ENCODE measurements at regions not wholly inside any gene's neighbourhood (a gene's known extent, or its start where the extent isn't known, plus 50 kb on each side); places are given as distances from the start of the nearest gene placed in this dataset.

DNA sequence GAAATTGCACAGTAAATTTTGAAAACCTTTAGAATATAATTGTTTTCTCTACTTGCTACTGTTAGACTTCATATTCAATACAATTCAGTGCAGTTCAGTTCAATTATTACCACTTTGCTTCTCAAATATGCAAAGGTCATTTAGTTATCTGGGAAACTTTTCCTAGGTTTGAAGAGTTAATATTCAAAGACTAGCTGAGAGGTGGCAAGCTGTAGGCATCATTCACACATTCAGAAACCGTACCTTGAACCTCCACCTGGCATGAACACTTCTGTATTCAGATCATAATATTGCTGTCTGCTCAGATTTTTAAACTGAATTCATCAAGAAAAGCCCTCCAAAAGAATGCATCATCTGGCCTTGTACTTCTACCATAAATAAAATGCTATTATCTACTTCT lies 162.1 kb upstream of the PCSK5 start:
- BruUV-seq (replicated peaks), result no TSS peak
- Histone ChIP-seq H2BK15ac (ENCODE audit: low read depth, low read length) (no peak overlapping the region), H3K27ac (ENCODE audit: insufficient read depth, low read length) (no peak overlapping the region), H2AFZ (replicated peaks; ENCODE audit: low read length, poor library complexity) (no peak overlapping the region), H2BK20ac (ENCODE audit: low read depth, low read length) (no peak overlapping the region), H3K4me2 (ENCODE audit: low read depth, low read length) (no peak overlapping the region), H4K8ac (ENCODE audit: low read depth in 2 of 2, low read length in 2 of 2) (no peak overlapping the region), H3K27me3 (ENCODE audit: control insufficient read depth, insufficient read depth, low read length) (no peaks in the 10 kb centered on the region), H3K18ac (ENCODE audit: low read depth, low read length) (no peak overlapping the region), H3K36me3 (ENCODE audit: control insufficient read depth, insufficient read depth, low read length) (no peaks in the 10 kb centered on the region), H3K9ac (ENCODE audit: low read depth, low read length) (no peak overlapping the region), H3K4ac (ENCODE audit: low read depth, low read length) (no peak overlapping the region), H3K9me1 (ENCODE audit: insufficient read depth, low read length) (no peaks in the 10 kb centered on the region), H3K14ac (replicated peaks; ENCODE audit: low read depth, low read length) (no peak overlapping the region), H3K23ac (ENCODE audit: low read depth, low read length) (no peak overlapping the region), H3K9me3 (ENCODE audit: control insufficient read depth, insufficient read depth, low read length) (no peaks in the 10 kb centered on the region; the same call in none of the 2 replicates), H4K20me1 (ENCODE audit: insufficient read depth, low read length) (no peaks in the 10 kb centered on the region), H3K4me1 (ENCODE audit: control insufficient read depth, insufficient read depth, low read length) (no peaks in the 10 kb centered on the region), H2BK120ac (ENCODE audit: low read depth, low read length) (no peak overlapping the region), H4K5ac (ENCODE audit: low read depth, low read length) (no peak overlapping the region), H4K91ac (ENCODE audit: insufficient read depth, low read depth, low read length) (no peak overlapping the region), H2AK9ac (replicated peaks; ENCODE audit: low read depth, low read length, poor library complexity) (no peak overlapping the region), H3K79me1 (ENCODE audit: low read depth in 1 of 2, low read length in 2 of 2) (no peaks in the 10 kb centered on the region), H2BK5ac (ENCODE audit: low read depth, low read length, poor library complexity, severe bottlenecking) (no peak overlapping the region), H3K4me3 (ENCODE audit: insufficient read depth, low read depth, low read length) (no peak overlapping the region), H2AK5ac (ENCODE audit: low read depth, low read length) (no peak overlapping the region), H3K56ac (ENCODE audit: extremely low read depth, insufficient read depth, low read length) (no peak overlapping the region)
- no CpG with 5 or more reads among the region's 1 CpG for WGBS, 2 experiments (ENCODE audit: extremely low coverage in 2 of 2, insufficient read length in 1 of 2)
- dilution Hi-C loops (cut with HindIII; ENCODE audit: low sequenced_read_pairs, unreplicated experiment), result no loop called here
- ChIA-PET CTCF (no interaction called here), POLR2A (ENCODE audit: unreplicated experiment) (no interaction called here)
- TF ChIP-seq, protein P1, sequence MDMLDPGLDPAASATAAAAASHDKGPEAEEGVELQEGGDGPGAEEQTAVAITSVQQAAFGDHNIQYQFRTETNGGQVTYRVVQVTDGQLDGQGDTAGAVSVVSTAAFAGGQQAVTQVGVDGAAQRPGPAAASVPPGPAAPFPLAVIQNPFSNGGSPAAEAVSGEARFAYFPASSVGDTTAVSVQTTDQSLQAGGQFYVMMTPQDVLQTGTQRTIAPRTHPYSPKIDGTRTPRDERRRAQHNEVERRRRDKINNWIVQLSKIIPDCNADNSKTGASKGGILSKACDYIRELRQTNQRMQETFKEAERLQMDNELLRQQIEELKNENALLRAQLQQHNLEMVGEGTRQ (IDR thresholded peaks at IDR 0.05; ENCODE audit: low read depth, low read length), result no peak
- TF ChIP-seq NFE2L2 (IDR thresholded peaks at IDR 0.05; ENCODE audit: low read depth, low read length) (no peak), MXI1 (IDR thresholded peaks at IDR 0.05; ENCODE audit: borderline replicate concordance, low read depth, low read length) (no peak), RCOR1 (IDR thresholded peaks at IDR 0.05; ENCODE audit: insufficient replicate concordance, low read length) (no peak), SMC3 (IDR thresholded peaks at IDR 0.05; ENCODE audit: low read depth, low read length) (no peak), POLR2A (IDR thresholded peaks at IDR 0.05; ENCODE audit: low read depth, low read length) (no peak), RAD21 (IDR thresholded peaks at IDR 0.05; ENCODE audit: low read length) (no peak), BHLHE40 (IDR thresholded peaks at IDR 0.05; ENCODE audit: low read depth, low read length) (no peak), MAZ (IDR thresholded peaks at IDR 0.05; ENCODE audit: borderline replicate concordance, low read depth, low read length) (no peak), CEBPB (IDR thresholded peaks at IDR 0.05; ENCODE audit: low read depth, low read length) (no peak), RFX5 (IDR thresholded peaks at IDR 0.05; ENCODE audit: low read depth, low read length) (no peak), MAFK (IDR thresholded peaks at IDR 0.05; ENCODE audit: low read depth, low read length) (no peak), CHD1 (IDR thresholded peaks at IDR 0.05; ENCODE audit: low read depth, low read length) (no peak), FOS (IDR thresholded peaks at IDR 0.05; ENCODE audit: low read depth, low read length) (no peak)
- TF ChIP-seq, protein P2, sequence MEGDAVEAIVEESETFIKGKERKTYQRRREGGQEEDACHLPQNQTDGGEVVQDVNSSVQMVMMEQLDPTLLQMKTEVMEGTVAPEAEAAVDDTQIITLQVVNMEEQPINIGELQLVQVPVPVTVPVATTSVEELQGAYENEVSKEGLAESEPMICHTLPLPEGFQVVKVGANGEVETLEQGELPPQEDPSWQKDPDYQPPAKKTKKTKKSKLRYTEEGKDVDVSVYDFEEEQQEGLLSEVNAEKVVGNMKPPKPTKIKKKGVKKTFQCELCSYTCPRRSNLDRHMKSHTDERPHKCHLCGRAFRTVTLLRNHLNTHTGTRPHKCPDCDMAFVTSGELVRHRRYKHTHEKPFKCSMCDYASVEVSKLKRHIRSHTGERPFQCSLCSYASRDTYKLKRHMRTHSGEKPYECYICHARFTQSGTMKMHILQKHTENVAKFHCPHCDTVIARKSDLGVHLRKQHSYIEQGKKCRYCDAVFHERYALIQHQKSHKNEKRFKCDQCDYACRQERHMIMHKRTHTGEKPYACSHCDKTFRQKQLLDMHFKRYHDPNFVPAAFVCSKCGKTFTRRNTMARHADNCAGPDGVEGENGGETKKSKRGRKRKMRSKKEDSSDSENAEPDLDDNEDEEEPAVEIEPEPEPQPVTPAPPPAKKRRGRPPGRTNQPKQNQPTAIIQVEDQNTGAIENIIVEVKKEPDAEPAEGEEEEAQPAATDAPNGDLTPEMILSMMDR (conservative IDR thresholded peaks at IDR 0.05; ENCODE audit: low read depth, low read length), result no peak
- TF ChIP-seq, protein P3, sequence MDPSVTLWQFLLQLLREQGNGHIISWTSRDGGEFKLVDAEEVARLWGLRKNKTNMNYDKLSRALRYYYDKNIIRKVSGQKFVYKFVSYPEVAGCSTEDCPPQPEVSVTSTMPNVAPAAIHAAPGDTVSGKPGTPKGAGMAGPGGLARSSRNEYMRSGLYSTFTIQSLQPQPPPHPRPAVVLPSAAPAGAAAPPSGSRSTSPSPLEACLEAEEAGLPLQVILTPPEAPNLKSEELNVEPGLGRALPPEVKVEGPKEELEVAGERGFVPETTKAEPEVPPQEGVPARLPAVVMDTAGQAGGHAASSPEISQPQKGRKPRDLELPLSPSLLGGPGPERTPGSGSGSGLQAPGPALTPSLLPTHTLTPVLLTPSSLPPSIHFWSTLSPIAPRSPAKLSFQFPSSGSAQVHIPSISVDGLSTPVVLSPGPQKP (IDR thresholded peaks at IDR 0.05; ENCODE audit: borderline replicate concordance, low read depth, low read length), result no peak
- in situ Hi-C loops (cut with MboI; ENCODE audit: low sequenced_read_pairs), result no loop called here
- intact Hi-C loops (cut with micrococcal nuclease), result no loop called here
- ATAC-seq (ENCODE audit: low read depth) (no peak), DNase-seq (no peak)
